Ascending aorta (tissue), 2 donors: ENCODE measurements at regions not wholly inside any gene's neighbourhood (a gene's known extent, or its start where the extent isn't known, plus 50 kb on each side); places are given as distances from the start of the nearest gene placed in this dataset.

ENCODE experiments used
- DNase-seq, 2 donors: peaks; one replicate each; pipeline ENCODE4 v3.0.0-alpha.2; 2019; ENCODE audit warnings: low spot score in 2 of 2
- H3K27ac ChIP-seq, 2 donors: fragments of 200-600 bp; sonication (generic); one replicate each; pipeline ENCODE4 v1.5.1; 2016 to 2017; ENCODE audit warnings: mild to moderate bottlenecking in 1 of 2
- H3K27me3 ChIP-seq: fragments of 200-600 bp; sonication (generic); one replicate; pipeline ENCODE4 v1.5.1; 2017
- H3K36me3 ChIP-seq, 2 donors: fragments of 200-600 bp; sonication (generic); one replicate each; pipeline ENCODE4 v1.5.1; 2016
- H3K4me1 ChIP-seq, 2 donors: fragments of 200-600 bp; sonication (generic); one replicate each; pipeline ENCODE4 v1.5.1; 2016 to 2017; ENCODE audit warnings: mild to moderate bottlenecking in 1 of 2
- H3K4me3 ChIP-seq, 2 donors: fragments of 200-600 bp; sonication (generic); one replicate each; pipeline ENCODE4 v1.5.1; 2016 to 2017; ENCODE audit warnings: mild to moderate bottlenecking in 1 of 2
- H3K9me3 ChIP-seq, 2 donors: fragments of 200-600 bp; sonication (generic); one replicate each; pipeline ENCODE4 v1.5.1; 2016
- CTCF ChIP-seq, 3 experiments: fragments of 200-600 bp in 2 of 3; fragments of 450-650 bp in 1 of 3; sonication (generic) in 2 of 3; IDR thresholded peaks; one replicate each; pipeline ENCODE4 v1.5.1; 2016 to 2019; ENCODE audit warnings: antibody characterized with exemption in 3 of 3, mild to moderate bottlenecking in 1 of 3, moderate library complexity in 1 of 3
- intact Hi-C: fragments of 100-400 bp; cut with DNase I; formaldehyde crosslinking; loops from one replicate; pipeline ENCODE4 v1.15.1; 2023

GRCh38 chr2:172373766-172374165, 53.6 kb upstream of the ITGA6 start:
- H3K36me3 ChIP-seq, result no peaks in the 10 kb centered on the region
- no peaks in the 10 kb centered on the region for H3K4me1 ChIP-seq
- no peak for TF ChIP-seq CTCF (IDR thresholded peaks at IDR 0.05)
- H3K27ac ChIP-seq, result no peak overlapping the region
- peaks cover 0 to 7% of the 10 kb centered on the region in 2 donors for H3K9me3 ChIP-seq
- H3K4me3 ChIP-seq, result no peak overlapping the region
- intact Hi-C loops, result no loop called here
- DNase-seq, result no peak
- no peaks in the 10 kb centered on the region for H3K27me3 ChIP-seq

GRCh38 chr2:172374318-172375240, 52.8 kb upstream of the ITGA6 start:
- H3K27me3 ChIP-seq, result no peaks in the 10 kb centered on the region
- H3K4me1 ChIP-seq, result no peaks in the 10 kb centered on the region
- no peak overlapping the region for H3K4me3 ChIP-seq
- no peak for TF ChIP-seq CTCF (IDR thresholded peaks at IDR 0.05)
- no peak for DNase-seq
- intact Hi-C loops, result no loop called here
- H3K36me3 ChIP-seq, result no peaks in the 10 kb centered on the region
- H3K9me3 ChIP-seq, result no peaks in the 10 kb centered on the region
- no peak overlapping the region for H3K27ac ChIP-seq

GRCh38 chr2:172375251-172375650, 52.1 kb upstream of the ITGA6 start:
- Histone ChIP-seq H3K4me1 (no peaks in the 10 kb centered on the region), H3K27me3 (no peaks in the 10 kb centered on the region), H3K36me3 (no peaks in the 10 kb centered on the region), H3K27ac (no peak overlapping the region), H3K4me3 (no peak overlapping the region), H3K9me3 (no peaks in the 10 kb centered on the region)
- DNase-seq, result no peak
- intact Hi-C loops, result no loop called here
- no peak for TF ChIP-seq CTCF (IDR thresholded peaks at IDR 0.05)

- H3K9me3 ChIP-seq, result no peaks in the 10 kb centered on the region
- no peaks in the 10 kb centered on the region for H3K27me3 ChIP-seq
- intact Hi-C loops, result no loop called here
- H3K4me3 ChIP-seq, result no peak overlapping the region
- no peak overlapping the region for H3K27ac ChIP-seq
- peaks cover 0 to 1% of the 10 kb centered on the region in 2 donors for H3K4me1 ChIP-seq
- H3K36me3 ChIP-seq, result no peaks in the 10 kb centered on the region
- no peak for TF ChIP-seq CTCF (IDR thresholded peaks at IDR 0.05)
- no peak for DNase-seq
Observed at GRCh38 chr2:172376016-172376415, 51.4 kb upstream of the ITGA6 start.

GRCh38 chr2:172376505-172377125, 50.8 kb upstream of the ITGA6 start:
- intact Hi-C loops, result no loop called here
- Histone ChIP-seq H3K36me3 (no peaks in the 10 kb centered on the region), H3K4me1 (peaks cover 0 to 2% of the 10 kb centered on the region in 2 donors), H3K4me3 (no peak overlapping the region), H3K27me3 (no peaks in the 10 kb centered on the region), H3K9me3 (no peaks in the 10 kb centered on the region), H3K27ac (no peak overlapping the region)
- TF ChIP-seq CTCF (IDR thresholded peaks at IDR 0.05), result no peak
- DNase-seq, result no peak
